ENCODE measurements at regions not wholly inside any gene's neighbourhood (a gene's known extent, or its start where the extent isn't known, plus 50 kb on each side); places are given as distances from the start of the nearest gene placed in this dataset.

GRCh38 chr5:124891179-124891578 is 144.7 kb upstream of the ZNF608 start:
- Mint-ChIP-seq H3K4me1 (no peaks in the 10 kb centered on the region), H3K27me3 (no peaks in the 10 kb centered on the region), H3K9me3 (peaks cover 0 to 5% (median 0%) of the 10 kb centered on the region in 7 donors), H3K36me3 (no peaks in the 10 kb centered on the region), H3K4me3 (no peak overlapping the region), H3K27ac (no peak overlapping the region)
- Histone ChIP-seq H3K9me3 (ENCODE audit: control insufficient read depth in 2 of 2, low read length in 2 of 2) (no peaks in the 10 kb centered on the region), H3K4me1 (ENCODE audit: control insufficient read depth, insufficient read depth, low read length, poor library complexity, severe bottlenecking) (no peaks in the 10 kb centered on the region), H3K27ac (ENCODE audit: insufficient read depth, low read length, poor library complexity, severe bottlenecking) (no peak overlapping the region), H3K27me3 (ENCODE audit: control insufficient read depth, insufficient read depth, low read length) (no peaks in the 10 kb centered on the region), H3K4me3 (ENCODE audit: low read depth, low read length) (no peak overlapping the region), H3K36me3 (ENCODE audit: control insufficient read depth, insufficient read depth, low read length) (no peaks in the 10 kb centered on the region)
- ATAC-seq (ENCODE audit: low read depth in 2 of 2) (no peak), DNase-seq (no peak)

GRCh38 chr5:124892185-124892848 is 145.9 kb upstream of the ZNF608 start:
- Mint-ChIP-seq H3K27me3 (no peaks in the 10 kb centered on the region), H3K4me1 (no peaks in the 10 kb centered on the region), H3K9me3 (peaks cover 0 to 5% (median 0%) of the 10 kb centered on the region in 7 donors), H3K27ac (no peak overlapping the region), H3K36me3 (no peaks in the 10 kb centered on the region), H3K4me3 (no peak overlapping the region)
- ATAC-seq (ENCODE audit: low read depth in 2 of 2) (no peak), DNase-seq (no peak)
- H3K4me3 ChIP-seq (ENCODE audit: low read depth, low read length): no peak overlapping the region
- H3K27ac ChIP-seq (ENCODE audit: insufficient read depth, low read length, poor library complexity, severe bottlenecking): no peak overlapping the region
- no peaks in the 10 kb centered on the region for H3K36me3 ChIP-seq (ENCODE audit: control insufficient read depth, insufficient read depth, low read length)
- H3K27me3 ChIP-seq (ENCODE audit: control insufficient read depth, insufficient read depth, low read length): no peaks in the 10 kb centered on the region
- no peaks in the 10 kb centered on the region for H3K9me3 ChIP-seq (ENCODE audit: control insufficient read depth in 2 of 2, low read length in 2 of 2)
- H3K4me1 ChIP-seq (ENCODE audit: control insufficient read depth, insufficient read depth, low read length, poor library complexity, severe bottlenecking): no peaks in the 10 kb centered on the region

- Mint-ChIP-seq H3K4me3 (no peak overlapping the region), H3K27me3 (no peaks in the 10 kb centered on the region), H3K27ac (no peak overlapping the region), H3K9me3 (peaks cover 0 to 5% (median 0%) of the 10 kb centered on the region in 7 donors), H3K36me3 (no peaks in the 10 kb centered on the region), H3K4me1 (no peaks in the 10 kb centered on the region)
- H3K36me3 ChIP-seq (ENCODE audit: control insufficient read depth, insufficient read depth, low read length): no peaks in the 10 kb centered on the region
- no peak for DNase-seq
- H3K27ac ChIP-seq (ENCODE audit: insufficient read depth, low read length, poor library complexity, severe bottlenecking): no peak overlapping the region
- no peaks in the 10 kb centered on the region for H3K27me3 ChIP-seq (ENCODE audit: control insufficient read depth, insufficient read depth, low read length)
- no peaks in the 10 kb centered on the region for H3K9me3 ChIP-seq (ENCODE audit: control insufficient read depth in 2 of 2, low read length in 2 of 2)
- H3K4me3 ChIP-seq (ENCODE audit: low read depth, low read length): no peak overlapping the region
- no peak for ATAC-seq (ENCODE audit: low read depth in 2 of 2)
- no peaks in the 10 kb centered on the region for H3K4me1 ChIP-seq (ENCODE audit: control insufficient read depth, insufficient read depth, low read length, poor library complexity, severe bottlenecking)
Measured at GRCh38 chr5:124894541-124894940, 148.1 kb upstream of the ZNF608 start.

- Mint-ChIP-seq H3K27me3 (no peaks in the 10 kb centered on the region), H3K9me3 (peaks cover 0 to 5% (median 0%) of the 10 kb centered on the region in 7 donors), H3K4me1 (no peaks in the 10 kb centered on the region), H3K27ac (no peak overlapping the region), H3K4me3 (no peak overlapping the region), H3K36me3 (no peaks in the 10 kb centered on the region)
- H3K4me3 ChIP-seq (ENCODE audit: low read depth, low read length): no peak overlapping the region
- ATAC-seq (ENCODE audit: low read depth in 2 of 2): no peak
- DNase-seq: no peak
- H3K27me3 ChIP-seq (ENCODE audit: control insufficient read depth, insufficient read depth, low read length): no peaks in the 10 kb centered on the region
- H3K4me1 ChIP-seq (ENCODE audit: control insufficient read depth, insufficient read depth, low read length, poor library complexity, severe bottlenecking): no peaks in the 10 kb centered on the region
- H3K27ac ChIP-seq (ENCODE audit: insufficient read depth, low read length, poor library complexity, severe bottlenecking): no peak overlapping the region
- no peaks in the 10 kb centered on the region for H3K9me3 ChIP-seq (ENCODE audit: control insufficient read depth in 2 of 2, low read length in 2 of 2)
- no peaks in the 10 kb centered on the region for H3K36me3 ChIP-seq (ENCODE audit: control insufficient read depth, insufficient read depth, low read length)
Measured at GRCh38 chr5:124895236-124895635, 148.8 kb upstream of the ZNF608 start.

- H3K4me3 Mint-ChIP-seq: no peak overlapping the region
- no peak overlapping the region for H3K27ac Mint-ChIP-seq
- peaks cover 0 to 2% (median 0%) of the 10 kb centered on the region in 7 donors for H3K9me3 Mint-ChIP-seq
- DNase-seq (no peak), ATAC-seq (ENCODE audit: low read depth in 2 of 2) (no peak)
- peaks cover 0 to 11% (median 0%) of the 10 kb centered on the region in 4 donors for H3K4me1 Mint-ChIP-seq
- Histone ChIP-seq H3K27ac (ENCODE audit: insufficient read depth, low read length, poor library complexity, severe bottlenecking) (no peak overlapping the region), H3K9me3 (ENCODE audit: control insufficient read depth in 2 of 2, low read length in 2 of 2) (no peaks in the 10 kb centered on the region), H3K4me3 (ENCODE audit: low read depth, low read length) (no peak overlapping the region), H3K4me1 (ENCODE audit: control insufficient read depth, insufficient read depth, low read length, poor library complexity, severe bottlenecking) (no peaks in the 10 kb centered on the region), H3K36me3 (ENCODE audit: control insufficient read depth, insufficient read depth, low read length) (no peaks in the 10 kb centered on the region), H3K27me3 (ENCODE audit: control insufficient read depth, insufficient read depth, low read length) (no peaks in the 10 kb centered on the region)
- no peaks in the 10 kb centered on the region for H3K27me3 Mint-ChIP-seq
- no peaks in the 10 kb centered on the region for H3K36me3 Mint-ChIP-seq
Measured at GRCh38 chr5:124901081-124901480, 154.6 kb upstream of the ZNF608 start.

GRCh38 chr5:124902097-124902821 is 155.8 kb upstream of the ZNF608 start:
- DNase-seq (peak in 1 of 3 donors; percentile 28), ATAC-seq (ENCODE audit: low read depth in 2 of 2) (peak; percentile 62 to 74)
- H3K36me3 Mint-ChIP-seq: no peaks in the 10 kb centered on the region
- H3K27ac Mint-ChIP-seq: no peak overlapping the region
- peaks cover 0 to 11% (median 0%) of the 10 kb centered on the region in 4 donors for H3K4me1 Mint-ChIP-seq
- peaks cover 0 to 2% (median 0%) of the 10 kb centered on the region in 7 donors for H3K9me3 Mint-ChIP-seq
- H3K4me1 ChIP-seq (ENCODE audit: control insufficient read depth, insufficient read depth, low read length, poor library complexity, severe bottlenecking): no peaks in the 10 kb centered on the region
- H3K27me3 Mint-ChIP-seq: no peaks in the 10 kb centered on the region
- H3K27ac ChIP-seq (ENCODE audit: insufficient read depth, low read length, poor library complexity, severe bottlenecking): no peak overlapping the region
- H3K4me3 ChIP-seq (ENCODE audit: low read depth, low read length): no peak overlapping the region
- H3K4me3 Mint-ChIP-seq: no peak overlapping the region
- H3K36me3 ChIP-seq (ENCODE audit: control insufficient read depth, insufficient read depth, low read length): no peaks in the 10 kb centered on the region
- H3K9me3 ChIP-seq (ENCODE audit: control insufficient read depth in 2 of 2, low read length in 2 of 2): no peaks in the 10 kb centered on the region
- H3K27me3 ChIP-seq (ENCODE audit: control insufficient read depth, insufficient read depth, low read length): no peaks in the 10 kb centered on the region

GRCh38 chr5:124905256-124906130 is 159.1 kb upstream of the ZNF608 start:
- no peak overlapping the region for H3K4me3 ChIP-seq (ENCODE audit: low read depth, low read length)
- H3K27ac ChIP-seq (ENCODE audit: insufficient read depth, low read length, poor library complexity, severe bottlenecking): no peak overlapping the region
- H3K4me1 ChIP-seq (ENCODE audit: control insufficient read depth, insufficient read depth, low read length, poor library complexity, severe bottlenecking): no peaks in the 10 kb centered on the region
- Mint-ChIP-seq H3K4me1 (peaks cover 0 to 11% (median 2%) of the 10 kb centered on the region in 4 donors), H3K4me3 (no peak overlapping the region), H3K27ac (no peak overlapping the region), H3K27me3 (no peaks in the 10 kb centered on the region), H3K36me3 (no peaks in the 10 kb centered on the region), H3K9me3 (peaks cover 0 to 4% (median 0%) of the 10 kb centered on the region in 7 donors)
- no peaks in the 10 kb centered on the region for H3K27me3 ChIP-seq (ENCODE audit: control insufficient read depth, insufficient read depth, low read length)
- no peaks in the 10 kb centered on the region for H3K36me3 ChIP-seq (ENCODE audit: control insufficient read depth, insufficient read depth, low read length)
- DNase-seq (no peak), ATAC-seq (ENCODE audit: low read depth in 2 of 2) (no peak)
- no peaks in the 10 kb centered on the region for H3K9me3 ChIP-seq (ENCODE audit: control insufficient read depth in 2 of 2, low read length in 2 of 2)
